A549 (cell line): ENCODE measurements at regions not wholly inside any gene's neighbourhood (a gene's known extent, or its start where the extent isn't known, plus 50 kb on each side); places are given as distances from the start of the nearest gene placed in this dataset.

Experiments
- ATAC-seq, 2 experiments: fragments of 200-7000 bp in 1 of 2; fragments of >200 bp in 1 of 2; cut with Nextera tagmentation in 1 of 2; cut with Tn5 transposase in 1 of 2; 3 replicates each; pipeline versions ENCODE4 v1.8.0 to v1.9.1; 2018 to 2020; ENCODE audit warnings: mild to moderate bottlenecking in 1 of 2, moderate library complexity in 1 of 2
- CTCF ChIA-PET: fragments of 300-600 bp; sonication (Branson Sonifier 250); formaldehyde crosslinking; extraction: SDS; loops from one replicate; lab custom pipeline; 2021; ENCODE audit warnings: antibody characterized with exemption, inconsistent platforms; lab: Yijun Ruan, JAX
- POLR2A ChIA-PET: fragments of 350-600 bp; formaldehyde crosslinking; extraction: SDS; loops from one replicate; lab custom pipeline; 2021; ENCODE audit warnings: antibody characterized with exemption, inconsistent platforms; lab: Yijun Ruan, JAX
- DNase-seq, 2 experiments: peaks; one replicate each; pipeline versions ENCODE4 v3.0.0 to v3.0.0-alpha.2; 2011 to 2016; ENCODE audit warnings: low read depth in 1 of 2, low spot score in 1 of 2
- FAIRE-seq: peaks from 2 replicates; lab custom pipeline; 2011; peaks lifted over from hg19 to GRCh38; lab: Jason Lieb, UNC
- H3K27ac ChIP-seq, 2 experiments: fragments of >200 bp; sonication (Bioruptor Twin); formaldehyde crosslinking; 3 replicates each; pipeline ENCODE4 v1.5.1; 2016 to 2017
- H3K4me1 ChIP-seq: fragments of >200 bp; sonication (Bioruptor Twin); formaldehyde crosslinking; 3 replicates; pipeline ENCODE4 v1.6.1; 2016
- H3K4me2 ChIP-seq: fragments of >200 bp; sonication (Bioruptor Twin); formaldehyde crosslinking; 3 replicates; pipeline ENCODE4 v1.6.1; 2016
- H3K4me3 ChIP-seq: fragments of >200 bp; sonication (Bioruptor Twin); formaldehyde crosslinking; 3 replicates; pipeline ENCODE4 v1.5.1; 2016
- H3K9me3 ChIP-seq: fragments of >200 bp; sonication (Bioruptor Twin); formaldehyde crosslinking; 3 replicates; pipeline ENCODE4 v1.6.1; 2016
- CHD2 ChIP-seq: fragments of 150-350 bp; IDR thresholded peaks from 2 replicates; pipeline ENCODE4 v1.6.1; 2014; ENCODE audit warnings: low read length; ENCODE audit not compliant: partially characterized antibody
- EHF ChIP-seq: fragments of 250-450 bp; sonication (Bioruptor Pico); IDR thresholded peaks from 2 replicates; pipeline ENCODE4 v1.5.0; 2020; ENCODE audit warnings: mild to moderate bottlenecking
- ESRRA ChIP-seq: fragments of 150-350 bp; IDR thresholded peaks from 2 replicates; pipeline ENCODE4 v1.6.1; 2014; ENCODE audit warnings: mild to moderate bottlenecking, low read length, borderline replicate concordance
- FOSB ChIP-seq: fragments of 250-450 bp; sonication (Bioruptor Pico); IDR thresholded peaks from 2 replicates; pipeline ENCODE4 v1.5.0; 2020; ENCODE audit warnings: mild to moderate bottlenecking, moderate library complexity
- GATA3 ChIP-seq: IDR thresholded peaks from 2 replicates; pipeline ENCODE4 v1.6.1; 2012; ENCODE audit warnings: borderline replicate concordance
- HEYL ChIP-seq: fragments of 250-450 bp; sonication (Bioruptor Pico); IDR thresholded peaks from 2 replicates; pipeline ENCODE4 v1.8.0; 2021; ENCODE audit warnings: mild to moderate bottlenecking, moderate library complexity
- HOXB5 ChIP-seq: fragments of 250-450 bp; sonication (Bioruptor Pico); IDR thresholded peaks from 2 replicates; pipeline ENCODE4 v1.5.0; 2020; ENCODE audit warnings: mild to moderate bottlenecking, moderate library complexity
- JUNB ChIP-seq: fragments of >200 bp; sonication (Bioruptor Twin); formaldehyde crosslinking; IDR thresholded peaks from 2 replicates; pipeline ENCODE4 v1.6.1; 2016
- KDM1A ChIP-seq: fragments of 200-600 bp; sonication (generic); IDR thresholded peaks from 2 replicates; pipeline ENCODE4 v1.6.1; 2016; ENCODE audit warnings: low read depth, mild to moderate bottlenecking
- KDM5A ChIP-seq: fragments of 200-600 bp; sonication (generic); IDR thresholded peaks from 2 replicates; pipeline ENCODE4 v1.6.1; 2016; ENCODE audit warnings: antibody characterized with exemption, mild to moderate bottlenecking
- MAFK ChIP-seq: fragments of 450-650 bp; IDR thresholded peaks from 2 replicates; pipeline ENCODE4 v1.6.1; 2014; ENCODE audit not compliant: partially characterized antibody
- NFE2L2 ChIP-seq: fragments of 150-350 bp; conservative IDR thresholded peaks from 2 replicates; pipeline ENCODE4 v1.6.1; 2014; ENCODE audit warnings: low read length
- NR3C1 ChIP-seq: fragments of >200 bp; sonication (Bioruptor Twin); formaldehyde crosslinking; IDR thresholded peaks from 3 replicates; pipeline ENCODE4 v1.6.1; 2017
- PBX3 ChIP-seq: IDR thresholded peaks from 2 replicates; pipeline ENCODE4 v1.6.1; 2012
- RAD21 ChIP-seq, 2 experiments: fragments of >200 bp in 1 of 2; sonication (Bioruptor Twin) in 1 of 2; formaldehyde crosslinking in 1 of 2; IDR thresholded peaks in 1 of 2; conservative IDR thresholded peaks in 1 of 2; 2 replicates in 1 of 2; 3 replicates in 1 of 2; pipeline ENCODE4 v1.6.1; 2012 to 2018; ENCODE audit warnings: inconsistent platforms in 1 of 2
- RFX5 ChIP-seq: fragments of 450-650 bp; IDR thresholded peaks from 2 replicates; pipeline ENCODE4 v1.7.1; 2014; ENCODE audit warnings: antibody characterized with exemption, mild to moderate bottlenecking, moderate library complexity
- ZC3H11A ChIP-seq: fragments of 450-650 bp; IDR thresholded peaks from 2 replicates; pipeline ENCODE4 v1.6.1; 2014; ENCODE audit warnings: antibody characterized with exemption, mild to moderate bottlenecking
- ZFP36 ChIP-seq: fragments of 450-650 bp; IDR thresholded peaks from 2 replicates; pipeline ENCODE4 v1.6.1; 2014; ENCODE audit warnings: borderline replicate concordance; ENCODE audit not compliant: partially characterized antibody
- ZNF302 ChIP-seq: fragments of 250-450 bp; sonication (Bioruptor Pico); IDR thresholded peaks from 2 replicates; pipeline ENCODE4 v1.9.0; 2021; ENCODE audit warnings: inconsistent platforms, mild to moderate bottlenecking, moderate library complexity
- ZSCAN20 ChIP-seq: fragments of 250-450 bp; sonication (Bioruptor Pico); IDR thresholded peaks from 2 replicates; pipeline ENCODE4 v1.8.0; 2022; ENCODE audit warnings: mild to moderate bottlenecking, moderate library complexity
- WGBS: methylation state at CpG from one replicate; pipeline ENCODE4 v1.1.6; 2017; ENCODE audit errors: missing lambda C conversion rate; 5-methylcytosine and 5-hydroxymethylcytosine counted together

GRCh38 chr1:157245823-157246222, 107.6 kb upstream of the ETV3 start:
- no peaks in the 10 kb centered on the region; the same call in 2 of the 3 replicates for H3K4me1 ChIP-seq
- H3K27ac ChIP-seq = no peak overlapping the region
- no peaks in the 10 kb centered on the region for H3K9me3 ChIP-seq
- POLR2A ChIA-PET = no interaction called here
- no peak overlapping the region for H3K4me3 ChIP-seq
- 62% methylated on average over 2 of the region's 2 CpGs for WGBS
- CTCF ChIA-PET = no interaction called here
- FAIRE-seq (no peak), ATAC-seq (no peak), DNase-seq (no peak)
- TF ChIP-seq JUNB = no peak
- no peak for TF ChIP-seq NFE2L2
- no peak for TF ChIP-seq NR3C1
- TF ChIP-seq RAD21 (conservative IDR thresholded peaks at IDR 0.05 in 1 of 2, IDR thresholded peaks at IDR 0.05 in 1 of 2) = no peak
- TF ChIP-seq GATA3 = no peak
- TF ChIP-seq MAFK = no peak
- no peak for TF ChIP-seq KDM1A
- no peak for TF ChIP-seq HEYL (CRISPR knock-in tag)
- TF ChIP-seq ESRRA = no peak
- TF ChIP-seq HOXB5 = no peak
- no peak for TF ChIP-seq ZNF302 (CRISPR knock-in tag)
- TF ChIP-seq RFX5 = no peak
- TF ChIP-seq PBX3 = no peak
- TF ChIP-seq ZC3H11A = no peak
- no peak for TF ChIP-seq ZSCAN20
- no peak overlapping the region for H3K4me2 ChIP-seq

GRCh38 chr1:157241185-157241538, 103.0 kb upstream of the ETV3 start:
- DNase-seq = no peak
- Histone ChIP-seq H3K27ac (0 out of 6 replicates have a peak overlapping the region, but pooled peaks of 1 of the 2 experiments have one; percentile 8), H3K4me3 (no peak overlapping the region), H3K9me3 (no peaks in the 10 kb centered on the region), H3K4me1 (peaks cover 7% of the 10 kb centered on the region; the same call in 2 of the 3 replicates), H3K4me2 (0 out of 3 replicates have a peak overlapping the region, but pooled peaks have one; percentile 30)
- ChIA-PET CTCF (interaction anchor here (0.7 kb wide), 1 partner anchor 74 kb away, joined by 3 read pairs; no protein-coding TSS in a partner anchor), POLR2A (no interaction called here)
- WGBS = 73% methylated on average over 2 of the region's 2 CpGs
- TF ChIP-seq MAFK (no peak), KDM5A (no peak), HOXB5 (no peak), NFE2L2 (no peak), CHD2 (no peak), EHF (CRISPR knock-in tag) (no peak), JUNB (no peak), FOSB (CRISPR knock-in tag) (no peak), ZFP36 (no peak), NR3C1 (no peak)
- FAIRE-seq = no peak
- no peak for ATAC-seq

- H3K9me3 ChIP-seq = no peaks in the 10 kb centered on the region
- peak overlapping the region in 1 of 2 experiments; percentile 8; a peak in 1 of 6 replicates for H3K27ac ChIP-seq
- H3K4me3 ChIP-seq = no peak overlapping the region
- ChIA-PET CTCF (no interaction called here), POLR2A (no interaction called here)
- FAIRE-seq (no peak), ATAC-seq (peak; percentile 58 to 68), DNase-seq (peak in 1 of 2 experiments; percentile 58)
- 48% methylated on average over 7 of the region's 7 CpGs for WGBS
- H3K4me1 ChIP-seq = peaks cover 7% of the 10 kb centered on the region; the same call in 2 of the 3 replicates
- TF ChIP-seq ZFP36 = peak; percentile 66
- no peak for TF ChIP-seq PBX3
- TF ChIP-seq GATA3 = no peak
- peak overlapping the region; percentile 30; the same call in 1 of the 3 replicates for H3K4me2 ChIP-seq
These were observed 102.4 kb upstream of the ETV3 start for GRCh38 chr1:157240495-157241184.
